ENCODE measurements at regions not wholly inside any gene's neighbourhood (a gene's known extent, or its start where the extent isn't known, plus 50 kb on each side); places are given as distances from the start of the nearest gene placed in this dataset.
"Not testable (repeated sequence)": the region's sequence is repeated elsewhere in the genome, so short reads cannot be mapped to it uniquely, and the experiment has no call there.

GRCh38 chr4:117560329-117560728 lies 474.0 kb upstream of the NDST3 start:
- no peak overlapping the region for H3K4me3 ChIP-seq (ENCODE audit: low read length)
- no peak for TF ChIP-seq CTCF (conservative IDR thresholded peaks at IDR 0.05; ENCODE audit: low read length)
- DNase-seq (ENCODE audit: low read depth) = no peak

GRCh38 chr4:117574085-117574484 lies 460.2 kb upstream of the NDST3 start:
- TF ChIP-seq CTCF (conservative IDR thresholded peaks at IDR 0.05; ENCODE audit: low read length) = no peak
- no peak for DNase-seq (ENCODE audit: low read depth)
- no peak overlapping the region for H3K4me3 ChIP-seq (ENCODE audit: low read length)

GRCh38 chr4:117575850-117576249 lies 458.4 kb upstream of the NDST3 start:
- no peak for DNase-seq (ENCODE audit: low read depth)
- no peak overlapping the region for H3K4me3 ChIP-seq (ENCODE audit: low read length)
- no peak for TF ChIP-seq CTCF (conservative IDR thresholded peaks at IDR 0.05; ENCODE audit: low read length)

DNA sequence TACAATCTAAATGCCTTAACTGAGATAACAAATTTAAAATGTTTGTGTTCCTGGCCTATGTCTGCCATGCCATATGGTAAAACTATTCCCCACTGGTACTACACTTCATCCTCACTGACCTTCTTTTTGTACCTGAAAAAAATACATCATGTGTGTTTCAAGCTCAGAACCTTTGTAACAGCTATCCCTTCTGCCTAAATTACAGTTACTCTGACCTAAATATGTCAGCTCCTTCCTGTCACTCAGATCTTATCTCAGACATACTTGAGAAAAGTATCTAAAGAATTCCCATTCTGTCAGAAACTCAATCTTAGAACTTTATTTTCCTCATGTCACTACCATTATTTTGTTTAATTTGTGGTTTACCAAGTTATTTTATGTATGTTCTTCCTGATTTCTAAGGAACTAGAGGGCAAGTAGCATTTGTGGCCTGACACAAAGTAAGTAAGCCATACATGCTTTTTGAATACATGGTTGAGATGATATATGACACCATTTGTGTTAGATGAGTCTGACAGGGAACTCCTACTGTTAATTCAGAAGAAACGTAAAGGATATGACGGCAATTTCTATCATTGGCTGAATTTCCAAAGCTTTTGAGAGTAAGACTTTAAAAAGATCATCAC lies 456.5 kb upstream of the NDST3 start:
- no peak overlapping the region for H3K4me3 ChIP-seq (ENCODE audit: low read length)
- TF ChIP-seq CTCF (conservative IDR thresholded peaks at IDR 0.05; ENCODE audit: low read length) = no peak
- DNase-seq (ENCODE audit: low read depth) = no peak

DNA sequence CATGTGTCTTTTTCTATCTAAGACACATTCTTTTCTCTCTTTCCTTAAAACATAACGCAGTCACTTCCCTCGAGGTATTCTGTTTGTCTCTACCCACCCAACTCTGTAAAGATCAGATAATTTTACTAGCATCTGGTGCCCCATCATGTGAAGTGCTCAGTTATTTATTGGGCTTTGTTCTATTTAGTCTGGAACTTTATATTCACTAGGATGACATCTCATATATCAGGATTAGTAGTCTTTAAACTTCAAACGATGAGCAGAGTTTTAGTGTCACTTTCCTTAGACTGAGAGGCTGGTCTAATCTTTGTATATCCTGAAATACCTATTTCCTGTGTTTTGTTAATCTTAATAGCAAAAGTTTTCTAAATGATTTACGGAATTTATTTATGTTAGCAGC lies 445.5 kb upstream of the NDST3 start:
- no peak for DNase-seq (ENCODE audit: low read depth)
- TF ChIP-seq CTCF (conservative IDR thresholded peaks at IDR 0.05; ENCODE audit: low read length) = no peak
- H3K4me3 ChIP-seq (ENCODE audit: low read length) = no peak overlapping the region

- no peak for TF ChIP-seq CTCF (conservative IDR thresholded peaks at IDR 0.05; ENCODE audit: low read length)
- DNase-seq (ENCODE audit: low read depth) = no peak
Measured at GRCh38 chr4:117596917-117597480, 437.3 kb upstream of the NDST3 start.

GRCh38 chr4:117599393-117599792 lies 434.9 kb upstream of the NDST3 start:
- DNase-seq (ENCODE audit: low read depth) = not testable (repeated sequence)

More at GRCh38 chr4:117596917-117597480, 437.3 kb upstream of the NDST3 start:
- no peak overlapping the region for H3K4me3 ChIP-seq (ENCODE audit: low read length)

GRCh38 chr4:117600936-117601335 lies 433.4 kb upstream of the NDST3 start:
- not testable (repeated sequence) for DNase-seq (ENCODE audit: low read depth); H3K4me3 ChIP-seq (ENCODE audit: low read length)

More at GRCh38 chr4:117599393-117599792, 434.9 kb upstream of the NDST3 start:
- H3K4me3 ChIP-seq (ENCODE audit: low read length) = not testable (repeated sequence)
